SJSA1 (cell line): ENCODE measurements at regions not wholly inside any gene's neighbourhood (a gene's known extent, or its start where the extent isn't known, plus 50 kb on each side); places are given as distances from the start of the nearest gene placed in this dataset.

Experiments used
- DNase-seq, 2 experiments: peaks; one replicate each; pipeline ENCODE4 v3.0.0-alpha.2; 2015 to 2020; ENCODE audit warnings: low spot score in 2 of 2, low read depth in 1 of 2
- H3K27ac ChIP-seq: fragments of 250-450 bp; sonication (Bioruptor Pico); 2 replicates; pipeline ENCODE4 v1.5.1; 2020; ENCODE audit warnings: mild to moderate bottlenecking, moderate library complexity
- H3K27me3 ChIP-seq: fragments of 250-450 bp; sonication (Bioruptor Pico); replicated peaks from 2 replicates; pipeline ENCODE4 v1.5.1; 2020; ENCODE audit warnings: mild to moderate bottlenecking, moderate library complexity
- H3K36me3 ChIP-seq: fragments of 250-450 bp; sonication (Bioruptor Pico); 2 replicates; pipeline ENCODE4 v1.5.1; 2020; ENCODE audit warnings: mild to moderate bottlenecking
- H3K4me1 ChIP-seq: fragments of 250-450 bp; sonication (Bioruptor Pico); replicated peaks from 2 replicates; pipeline ENCODE4 v1.6.1; 2021; ENCODE audit warnings: mild to moderate bottlenecking
- H3K4me3 ChIP-seq: fragments of 250-450 bp; sonication (Bioruptor Pico); 2 replicates; pipeline ENCODE4 v1.5.1; 2020; ENCODE audit warnings: mild to moderate bottlenecking
- H3K9me3 ChIP-seq: fragments of 250-450 bp; sonication (Bioruptor Pico); replicated peaks from 2 replicates; pipeline ENCODE4 v1.5.1; 2020; ENCODE audit warnings: mild to moderate bottlenecking

DNA sequence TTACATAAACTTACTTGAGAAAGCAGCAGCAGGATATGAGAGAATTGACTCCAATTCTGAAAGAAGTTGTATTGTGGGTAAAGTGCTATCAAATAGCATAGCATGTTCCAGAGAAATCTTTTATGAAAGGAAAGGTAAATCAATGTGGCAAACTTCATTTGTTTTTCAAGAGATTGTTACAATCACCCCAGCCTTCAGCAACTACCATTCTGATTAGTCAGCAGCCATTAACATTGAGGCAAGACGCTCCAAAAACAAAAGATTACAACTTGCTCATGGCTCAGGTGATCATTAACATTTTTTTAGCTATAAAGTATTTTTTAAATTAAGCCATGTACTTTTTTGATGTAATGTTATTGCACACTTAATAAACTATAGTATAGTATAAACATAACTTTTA is 357.2 kb downstream of the TMEM135 start:
- no peaks in the 10 kb centered on the region for H3K4me1 ChIP-seq
- no peaks in the 10 kb centered on the region for H3K27me3 ChIP-seq
- DNase-seq: no peak
- H3K4me3 ChIP-seq: no peak overlapping the region
- no peak overlapping the region for H3K27ac ChIP-seq
- no peaks in the 10 kb centered on the region for H3K9me3 ChIP-seq
- H3K36me3 ChIP-seq: no peaks in the 10 kb centered on the region

DNA sequence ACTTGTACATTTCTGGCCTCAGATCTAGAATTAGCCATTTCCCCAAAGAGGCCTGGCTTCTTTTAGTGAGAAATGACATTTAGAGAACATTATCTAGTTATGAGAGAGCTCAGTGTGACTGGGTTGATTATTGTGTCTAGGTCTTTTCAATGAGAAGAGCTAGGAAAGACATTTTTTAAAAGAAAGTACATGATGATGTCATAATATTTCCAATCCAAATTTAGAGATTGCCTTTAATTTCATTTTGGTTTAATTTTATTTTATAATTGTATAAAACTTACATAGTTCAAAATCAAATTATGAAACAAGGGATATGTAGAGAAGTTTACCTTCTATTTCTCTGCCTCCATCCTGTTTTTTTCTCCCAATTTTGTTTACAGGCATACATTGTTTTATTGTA is 354.9 kb downstream of the TMEM135 start:
- H3K4me3 ChIP-seq: no peak overlapping the region
- H3K4me1 ChIP-seq: no peaks in the 10 kb centered on the region
- H3K36me3 ChIP-seq: no peaks in the 10 kb centered on the region
- no peak for DNase-seq
- no peak overlapping the region for H3K27ac ChIP-seq
- H3K9me3 ChIP-seq: no peaks in the 10 kb centered on the region
- no peaks in the 10 kb centered on the region for H3K27me3 ChIP-seq

DNA sequence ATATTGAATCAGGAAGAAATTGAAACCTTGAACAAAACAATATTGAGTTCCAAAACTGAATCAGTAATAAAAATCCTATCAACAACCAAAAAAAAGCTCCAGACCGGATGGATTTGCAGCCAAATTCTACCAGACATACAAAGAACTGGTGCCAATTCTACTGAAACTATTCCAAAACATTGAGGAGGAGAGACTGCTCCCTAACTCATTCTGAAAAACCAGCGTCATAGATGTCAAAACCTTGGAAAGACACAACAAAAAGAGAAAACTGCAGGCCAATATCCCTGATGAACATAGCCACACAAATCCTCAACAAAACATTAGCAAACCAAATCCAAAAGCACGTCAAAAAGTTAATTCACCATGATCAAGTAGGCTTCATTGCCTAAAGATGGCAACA is 353.8 kb downstream of the TMEM135 start:
- H3K4me1 ChIP-seq: no peaks in the 10 kb centered on the region
- DNase-seq: no peak
- no peak overlapping the region for H3K27ac ChIP-seq
- H3K36me3 ChIP-seq: no peaks in the 10 kb centered on the region
- H3K9me3 ChIP-seq: no peaks in the 10 kb centered on the region
- no peak overlapping the region for H3K4me3 ChIP-seq
- no peaks in the 10 kb centered on the region for H3K27me3 ChIP-seq

DNA sequence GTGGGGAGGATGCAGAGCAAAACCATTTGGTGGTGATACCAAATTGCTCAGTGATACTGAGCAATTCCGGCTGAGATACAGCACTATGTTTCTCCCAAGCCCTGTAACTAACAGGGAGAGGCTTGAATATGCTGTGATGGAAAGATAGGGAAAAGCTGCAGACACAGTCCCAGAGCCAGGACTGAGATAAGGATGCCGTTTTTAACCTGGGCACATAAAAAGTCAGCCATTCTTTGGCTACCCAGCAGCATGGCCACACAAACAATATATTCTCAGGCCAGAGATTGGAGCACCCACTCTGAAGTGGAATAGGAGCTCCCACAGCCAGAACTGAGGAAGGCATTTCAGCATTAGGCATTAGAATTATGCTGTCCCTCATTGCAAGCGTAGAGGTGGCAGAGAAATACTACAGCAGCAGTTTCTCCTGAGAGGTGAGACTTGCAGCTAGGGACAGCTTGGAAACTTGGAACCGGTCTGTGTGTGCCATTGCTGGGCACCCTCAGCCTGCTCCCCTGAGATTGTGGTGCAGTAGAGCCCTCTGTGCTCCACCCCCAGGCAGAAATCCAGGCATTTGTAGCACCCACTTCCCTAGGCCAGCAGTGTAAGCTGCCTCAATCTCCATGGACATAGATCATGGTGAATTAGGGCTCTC is 346.5 kb downstream of the TMEM135 start:
- DNase-seq: no peak
- Histone ChIP-seq H3K4me1 (no peaks in the 10 kb centered on the region), H3K4me3 (no peak overlapping the region), H3K27me3 (no peaks in the 10 kb centered on the region), H3K36me3 (no peaks in the 10 kb centered on the region), H3K27ac (no peak overlapping the region), H3K9me3 (no peaks in the 10 kb centered on the region)

DNA sequence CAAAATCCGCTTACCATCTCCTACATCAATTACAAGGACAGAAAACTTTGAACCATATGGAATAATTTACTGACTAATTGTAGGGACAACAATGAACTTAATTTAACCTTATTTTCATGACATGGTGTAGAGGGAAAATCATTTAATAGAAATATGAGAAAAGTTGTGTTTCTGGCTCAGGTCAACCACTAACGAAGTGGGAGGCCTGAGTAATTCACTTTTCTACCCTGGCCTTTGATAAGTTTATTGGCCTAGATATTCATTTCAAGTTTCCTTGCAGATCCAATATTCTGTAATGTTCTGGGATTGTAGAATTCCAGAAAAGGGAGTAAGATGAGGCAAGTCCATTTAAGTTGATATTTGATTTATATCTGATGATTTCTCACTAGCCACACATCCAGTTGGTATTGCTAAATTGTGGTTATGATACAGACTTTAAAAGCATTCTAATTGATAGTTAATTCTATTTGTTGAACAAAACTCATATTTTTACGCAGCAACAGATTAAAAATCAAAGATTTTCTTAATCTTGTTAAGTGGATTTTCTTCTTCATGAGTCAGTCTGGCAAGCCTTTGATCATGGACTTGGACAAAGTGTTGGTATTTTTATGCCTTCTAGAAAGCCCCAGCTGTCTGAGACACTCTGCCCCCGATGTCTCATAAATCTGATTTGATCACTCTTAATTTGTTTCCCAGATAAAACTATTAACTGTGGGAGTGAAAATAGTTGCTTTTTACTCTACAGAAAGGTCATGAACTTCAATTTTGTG is 336.5 kb downstream of the TMEM135 start:
- Histone ChIP-seq H3K27me3 (no peaks in the 10 kb centered on the region), H3K27ac (no peak overlapping the region), H3K36me3 (no peaks in the 10 kb centered on the region), H3K9me3 (no peaks in the 10 kb centered on the region), H3K4me3 (no peak overlapping the region), H3K4me1 (no peaks in the 10 kb centered on the region)
- DNase-seq: no peak
